ENCODE measurements at regions not wholly inside any gene's neighbourhood (a gene's known extent, or its start where the extent isn't known, plus 50 kb on each side); places are given as distances from the start of the nearest gene placed in this dataset.
"Not testable (repeated sequence)": the region's sequence is repeated elsewhere in the genome, so short reads cannot be mapped to it uniquely, and the experiment has no call there.

GRCh38 chr4:81724925-81725329, 253.2 kb upstream of the RASGEF1B start:
- DNase-seq (ENCODE audit: low spot score) = peak; percentile 32

- peak; percentile 16 for DNase-seq (ENCODE audit: low spot score)
Measured at GRCh38 chr4:81723927-81724587, 252.3 kb upstream of the RASGEF1B start.

GRCh38 chr4:81723019-81723884, 251.5 kb upstream of the RASGEF1B start:
- no peak for DNase-seq (ENCODE audit: low spot score)

- no peak for DNase-seq (ENCODE audit: low spot score)
Measured at GRCh38 chr4:81722290-81722851, 250.7 kb upstream of the RASGEF1B start.

- DNase-seq (ENCODE audit: low spot score) = no peak
Measured at GRCh38 chr4:81715757-81716156, 244.1 kb upstream of the RASGEF1B start.

- DNase-seq (ENCODE audit: low spot score) = not testable (repeated sequence)
Measured at GRCh38 chr4:81715357-81715756, 243.7 kb upstream of the RASGEF1B start.

- no peak for DNase-seq (ENCODE audit: low spot score)
Measured at GRCh38 chr4:81714291-81714690, 242.6 kb upstream of the RASGEF1B start.

GRCh38 chr4:81712714-81713113, 241.0 kb upstream of the RASGEF1B start:
- no peak for DNase-seq (ENCODE audit: low spot score)

- DNase-seq (ENCODE audit: low spot score) = no peak
Measured at GRCh38 chr4:81704461-81704860, 232.8 kb upstream of the RASGEF1B start.

GRCh38 chr4:81700189-81700588, 228.5 kb upstream of the RASGEF1B start:
- no peak for DNase-seq (ENCODE audit: low spot score)

GRCh38 chr4:81698538-81699296, 227.0 kb upstream of the RASGEF1B start:
- no peak for DNase-seq (ENCODE audit: low spot score)

GRCh38 chr4:81694176-81694913, 222.6 kb upstream of the RASGEF1B start:
- DNase-seq (ENCODE audit: low spot score) = no peak

- DNase-seq (ENCODE audit: low spot score) = no peak
Measured at GRCh38 chr4:81690871-81691270, 219.2 kb upstream of the RASGEF1B start.

GRCh38 chr4:81688085-81688484, 216.4 kb upstream of the RASGEF1B start:
- peak; percentile 26 for DNase-seq (ENCODE audit: low spot score)

GRCh38 chr4:81687471-81687870, 215.8 kb upstream of the RASGEF1B start:
- DNase-seq (ENCODE audit: low spot score) = no peak

GRCh38 chr4:81685104-81685503, 213.4 kb upstream of the RASGEF1B start:
- no peak for DNase-seq (ENCODE audit: low spot score)

GRCh38 chr4:81684352-81684751, 212.6 kb upstream of the RASGEF1B start:
- DNase-seq (ENCODE audit: low spot score) = no peak

GRCh38 chr4:81682492-81682891, 210.8 kb upstream of the RASGEF1B start:
- no peak for DNase-seq (ENCODE audit: low spot score)

GRCh38 chr4:81679315-81679714, 207.6 kb upstream of the RASGEF1B start:
- no peak for DNase-seq (ENCODE audit: low spot score)

GRCh38 chr4:81678801-81679200, 207.1 kb upstream of the RASGEF1B start:
- DNase-seq (ENCODE audit: low spot score) = no peak

- DNase-seq (ENCODE audit: low spot score) = no peak
Measured at GRCh38 chr4:81676537-81676936, 204.8 kb upstream of the RASGEF1B start.
